ENCODE measurements at regions not wholly inside any gene's neighbourhood (a gene's known extent, or its start where the extent isn't known, plus 50 kb on each side); places are given as distances from the start of the nearest gene placed in this dataset.

DNA sequence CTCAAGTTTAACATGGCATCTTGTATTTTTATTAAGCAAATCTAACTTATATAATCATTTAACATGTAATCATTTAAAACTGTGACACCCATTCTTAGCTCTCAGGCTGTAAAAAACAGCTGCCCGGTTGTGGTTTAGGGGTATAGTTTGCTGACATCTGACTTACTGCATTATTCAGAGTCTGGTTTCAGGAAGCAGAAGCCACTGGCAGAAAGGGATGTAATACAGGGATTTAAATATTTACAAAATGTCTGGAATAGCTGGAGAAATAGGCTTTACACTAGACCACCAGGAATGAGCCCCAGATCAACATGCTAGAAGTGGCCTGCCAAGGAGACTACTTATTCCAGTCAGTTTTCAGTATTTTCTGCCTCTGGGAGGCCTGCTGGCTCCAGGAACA lies 421.1 kb downstream of the CD109 start:
- TF ChIP-seq, protein P1, sequence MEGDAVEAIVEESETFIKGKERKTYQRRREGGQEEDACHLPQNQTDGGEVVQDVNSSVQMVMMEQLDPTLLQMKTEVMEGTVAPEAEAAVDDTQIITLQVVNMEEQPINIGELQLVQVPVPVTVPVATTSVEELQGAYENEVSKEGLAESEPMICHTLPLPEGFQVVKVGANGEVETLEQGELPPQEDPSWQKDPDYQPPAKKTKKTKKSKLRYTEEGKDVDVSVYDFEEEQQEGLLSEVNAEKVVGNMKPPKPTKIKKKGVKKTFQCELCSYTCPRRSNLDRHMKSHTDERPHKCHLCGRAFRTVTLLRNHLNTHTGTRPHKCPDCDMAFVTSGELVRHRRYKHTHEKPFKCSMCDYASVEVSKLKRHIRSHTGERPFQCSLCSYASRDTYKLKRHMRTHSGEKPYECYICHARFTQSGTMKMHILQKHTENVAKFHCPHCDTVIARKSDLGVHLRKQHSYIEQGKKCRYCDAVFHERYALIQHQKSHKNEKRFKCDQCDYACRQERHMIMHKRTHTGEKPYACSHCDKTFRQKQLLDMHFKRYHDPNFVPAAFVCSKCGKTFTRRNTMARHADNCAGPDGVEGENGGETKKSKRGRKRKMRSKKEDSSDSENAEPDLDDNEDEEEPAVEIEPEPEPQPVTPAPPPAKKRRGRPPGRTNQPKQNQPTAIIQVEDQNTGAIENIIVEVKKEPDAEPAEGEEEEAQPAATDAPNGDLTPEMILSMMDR (IDR thresholded peaks at IDR 0.05; ENCODE audit: poor library complexity, severe bottlenecking) = no peak
- TF ChIP-seq POLR2AphosphoS5 (IDR thresholded peaks at IDR 0.05) = no peak
- no peak for TF ChIP-seq EP300 (conservative IDR thresholded peaks at IDR 0.05; ENCODE audit: poor library complexity, severe bottlenecking)
- TF ChIP-seq TAF1 (IDR thresholded peaks at IDR 0.05; ENCODE audit: low read depth) = no peak
- TF ChIP-seq, protein P2, sequence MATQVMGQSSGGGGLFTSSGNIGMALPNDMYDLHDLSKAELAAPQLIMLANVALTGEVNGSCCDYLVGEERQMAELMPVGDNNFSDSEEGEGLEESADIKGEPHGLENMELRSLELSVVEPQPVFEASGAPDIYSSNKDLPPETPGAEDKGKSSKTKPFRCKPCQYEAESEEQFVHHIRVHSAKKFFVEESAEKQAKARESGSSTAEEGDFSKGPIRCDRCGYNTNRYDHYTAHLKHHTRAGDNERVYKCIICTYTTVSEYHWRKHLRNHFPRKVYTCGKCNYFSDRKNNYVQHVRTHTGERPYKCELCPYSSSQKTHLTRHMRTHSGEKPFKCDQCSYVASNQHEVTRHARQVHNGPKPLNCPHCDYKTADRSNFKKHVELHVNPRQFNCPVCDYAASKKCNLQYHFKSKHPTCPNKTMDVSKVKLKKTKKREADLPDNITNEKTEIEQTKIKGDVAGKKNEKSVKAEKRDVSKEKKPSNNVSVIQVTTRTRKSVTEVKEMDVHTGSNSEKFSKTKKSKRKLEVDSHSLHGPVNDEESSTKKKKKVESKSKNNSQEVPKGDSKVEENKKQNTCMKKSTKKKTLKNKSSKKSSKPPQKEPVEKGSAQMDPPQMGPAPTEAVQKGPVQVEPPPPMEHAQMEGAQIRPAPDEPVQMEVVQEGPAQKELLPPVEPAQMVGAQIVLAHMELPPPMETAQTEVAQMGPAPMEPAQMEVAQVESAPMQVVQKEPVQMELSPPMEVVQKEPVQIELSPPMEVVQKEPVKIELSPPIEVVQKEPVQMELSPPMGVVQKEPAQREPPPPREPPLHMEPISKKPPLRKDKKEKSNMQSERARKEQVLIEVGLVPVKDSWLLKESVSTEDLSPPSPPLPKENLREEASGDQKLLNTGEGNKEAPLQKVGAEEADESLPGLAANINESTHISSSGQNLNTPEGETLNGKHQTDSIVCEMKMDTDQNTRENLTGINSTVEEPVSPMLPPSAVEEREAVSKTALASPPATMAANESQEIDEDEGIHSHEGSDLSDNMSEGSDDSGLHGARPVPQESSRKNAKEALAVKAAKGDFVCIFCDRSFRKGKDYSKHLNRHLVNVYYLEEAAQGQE (IDR thresholded peaks at IDR 0.05; ENCODE audit: borderline replicate concordance) = no peak
- no peak for TF ChIP-seq MXI1 (conservative IDR thresholded peaks at IDR 0.05; ENCODE audit: poor library complexity, severe bottlenecking)

Measured in neural cell (in vitro differentiated cells).